ENCODE measurements at regions not wholly inside any gene's neighbourhood (a gene's known extent, or its start where the extent isn't known, plus 50 kb on each side); places are given as distances from the start of the nearest gene placed in this dataset. TPM values are rescaled to one million over a fixed set of nuclear protein-coding genes. Genes with fewer than 3 reads are reported as not detected.

DNA sequence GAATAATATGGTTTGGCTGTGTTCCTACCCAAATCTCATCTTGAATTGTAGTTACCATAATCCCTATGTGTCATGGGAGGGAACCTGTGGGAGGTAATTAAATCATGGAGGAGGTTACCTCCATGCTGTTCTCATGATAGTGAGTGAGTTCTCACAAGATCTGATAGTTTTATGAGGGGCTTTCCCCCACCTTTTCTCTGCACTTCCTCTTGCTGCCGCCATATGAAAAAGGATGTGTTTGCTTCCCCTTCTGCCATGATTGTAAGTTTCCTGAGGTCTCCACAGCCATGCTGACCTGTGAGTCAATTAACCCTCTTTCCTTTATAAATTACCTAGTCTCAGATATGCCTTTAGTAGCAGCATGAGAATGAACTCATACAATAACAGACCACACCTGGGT lies 63.7 kb upstream of the PRR16 start:
- intact Hi-C loops (cut with DNase I; ENCODE audit: low total_unique reads): no loop called here
- H3K36me3 ChIP-seq: no peaks in the 10 kb centered on the region
- TF ChIP-seq, protein P1, sequence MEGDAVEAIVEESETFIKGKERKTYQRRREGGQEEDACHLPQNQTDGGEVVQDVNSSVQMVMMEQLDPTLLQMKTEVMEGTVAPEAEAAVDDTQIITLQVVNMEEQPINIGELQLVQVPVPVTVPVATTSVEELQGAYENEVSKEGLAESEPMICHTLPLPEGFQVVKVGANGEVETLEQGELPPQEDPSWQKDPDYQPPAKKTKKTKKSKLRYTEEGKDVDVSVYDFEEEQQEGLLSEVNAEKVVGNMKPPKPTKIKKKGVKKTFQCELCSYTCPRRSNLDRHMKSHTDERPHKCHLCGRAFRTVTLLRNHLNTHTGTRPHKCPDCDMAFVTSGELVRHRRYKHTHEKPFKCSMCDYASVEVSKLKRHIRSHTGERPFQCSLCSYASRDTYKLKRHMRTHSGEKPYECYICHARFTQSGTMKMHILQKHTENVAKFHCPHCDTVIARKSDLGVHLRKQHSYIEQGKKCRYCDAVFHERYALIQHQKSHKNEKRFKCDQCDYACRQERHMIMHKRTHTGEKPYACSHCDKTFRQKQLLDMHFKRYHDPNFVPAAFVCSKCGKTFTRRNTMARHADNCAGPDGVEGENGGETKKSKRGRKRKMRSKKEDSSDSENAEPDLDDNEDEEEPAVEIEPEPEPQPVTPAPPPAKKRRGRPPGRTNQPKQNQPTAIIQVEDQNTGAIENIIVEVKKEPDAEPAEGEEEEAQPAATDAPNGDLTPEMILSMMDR (IDR thresholded peaks at IDR 0.05): no peak
- TF ChIP-seq POLR2A (IDR thresholded peaks at IDR 0.05): no peak
- no peaks in the 10 kb centered on the region for H3K27me3 ChIP-seq
- DNase-seq: no peak
- no peak overlapping the region for H3K27ac ChIP-seq
- H3K9me3 ChIP-seq: no peaks in the 10 kb centered on the region
- no peak overlapping the region for H3K4me3 ChIP-seq
- H3K4me1 ChIP-seq: no peaks in the 10 kb centered on the region

DNA sequence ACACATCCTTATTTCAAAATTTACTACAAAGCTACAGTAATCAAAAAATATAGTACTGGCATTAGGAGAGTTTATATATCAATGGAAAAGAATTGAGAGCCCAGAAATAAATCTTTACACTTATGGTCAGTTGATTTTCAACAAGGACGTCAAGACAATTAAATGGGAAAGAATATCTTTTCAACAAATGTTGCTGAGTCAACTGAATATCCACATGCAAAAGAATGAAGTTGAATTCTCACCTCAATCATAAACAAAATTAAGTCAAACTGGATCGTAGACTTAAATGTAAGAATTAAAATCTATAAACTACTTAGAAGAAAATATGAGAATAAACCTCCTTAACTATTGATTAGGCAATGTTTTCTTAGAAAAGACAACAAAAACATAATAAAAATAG lies 61.5 kb upstream of the PRR16 start:
- DNase-seq: no peak
- Histone ChIP-seq H3K27ac (no peak overlapping the region), H3K27me3 (no peaks in the 10 kb centered on the region), H3K36me3 (no peaks in the 10 kb centered on the region), H3K4me1 (no peaks in the 10 kb centered on the region), H3K9me3 (no peaks in the 10 kb centered on the region), H3K4me3 (no peak overlapping the region)
- no peak for TF ChIP-seq POLR2A (IDR thresholded peaks at IDR 0.05)
- intact Hi-C loops (cut with DNase I; ENCODE audit: low total_unique reads): no loop called here

DNA sequence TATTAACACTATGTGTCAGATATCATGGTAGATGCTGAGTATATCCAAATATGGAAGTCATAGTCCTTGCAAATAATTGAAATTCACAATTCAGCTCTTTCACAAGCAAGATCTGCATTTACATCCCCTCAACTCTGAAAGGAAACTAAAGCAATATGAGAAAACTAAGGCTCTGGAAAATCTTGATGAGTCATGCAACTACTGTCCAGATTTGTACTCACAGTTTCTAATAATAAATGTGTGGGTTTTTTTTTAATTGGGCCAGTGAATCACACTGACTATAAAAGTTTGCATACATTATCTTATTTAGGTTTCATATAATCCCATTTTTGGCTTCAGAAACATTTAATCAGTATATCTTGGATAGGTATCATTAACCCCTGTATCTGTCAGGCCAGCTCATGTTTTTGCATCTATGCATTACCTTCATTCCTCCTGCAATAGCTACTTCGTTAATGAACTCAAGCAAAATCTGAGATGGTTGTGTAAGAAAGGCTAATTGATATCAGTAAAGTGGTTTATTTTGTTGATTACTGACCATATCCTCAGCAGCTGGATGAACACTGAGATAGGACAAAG lies 58.7 kb upstream of the PRR16 start:
- DNase-seq: no peak
- H3K4me3 ChIP-seq: no peak overlapping the region
- H3K4me1 ChIP-seq: no peaks in the 10 kb centered on the region
- H3K27me3 ChIP-seq: no peaks in the 10 kb centered on the region
- H3K36me3 ChIP-seq: no peaks in the 10 kb centered on the region
- no peaks in the 10 kb centered on the region for H3K9me3 ChIP-seq
- no peak for TF ChIP-seq POLR2A (IDR thresholded peaks at IDR 0.05)
- TF ChIP-seq, protein P1 (IDR thresholded peaks at IDR 0.05): no peak
- intact Hi-C loops (cut with DNase I; ENCODE audit: low total_unique reads): no loop called here
- H3K27ac ChIP-seq: no peak overlapping the region

DNA sequence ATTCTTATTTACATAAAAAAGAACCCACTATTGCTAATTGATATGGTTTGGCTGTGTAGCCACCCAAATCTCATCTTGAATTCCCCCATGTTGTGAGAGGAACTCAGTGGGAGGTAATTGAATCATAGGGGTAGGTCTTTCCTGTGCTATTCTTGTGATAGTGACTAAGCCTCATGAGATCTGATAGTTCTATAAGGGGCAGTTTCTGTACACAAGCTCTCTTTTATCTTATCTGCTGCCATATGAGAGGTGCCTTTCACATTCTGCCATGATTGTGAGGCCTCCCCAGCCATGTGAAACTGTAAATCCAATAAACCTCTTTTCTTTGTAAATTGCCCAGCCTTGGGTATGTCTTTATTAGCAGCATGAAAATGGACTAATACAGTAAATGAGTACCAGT lies 58.2 kb upstream of the PRR16 start:
- Histone ChIP-seq H3K36me3 (no peaks in the 10 kb centered on the region), H3K4me1 (no peaks in the 10 kb centered on the region), H3K27me3 (no peaks in the 10 kb centered on the region), H3K9me3 (no peaks in the 10 kb centered on the region), H3K27ac (no peak overlapping the region), H3K4me3 (no peak overlapping the region)
- no peak for DNase-seq
- intact Hi-C loops (cut with DNase I; ENCODE audit: low total_unique reads): no loop called here
- TF ChIP-seq, protein P1 (IDR thresholded peaks at IDR 0.05): no peak
- no peak for TF ChIP-seq POLR2A (IDR thresholded peaks at IDR 0.05)

- intact Hi-C loops (cut with DNase I; ENCODE audit: low total_unique reads): no loop called here
- TF ChIP-seq, protein P1 (IDR thresholded peaks at IDR 0.05): no peak
- no peak for TF ChIP-seq POLR2A (IDR thresholded peaks at IDR 0.05)
These were observed 50.4 kb upstream of the PRR16 start for GRCh38 chr5:120413686-120414085.

More at GRCh38 chr5:120413686-120414085, 50.4 kb upstream of the PRR16 start:
- no peaks in the 10 kb centered on the region for H3K4me1 ChIP-seq
- H3K27me3 ChIP-seq: no peaks in the 10 kb centered on the region
- no peak overlapping the region for H3K4me3 ChIP-seq
- no peaks in the 10 kb centered on the region for H3K9me3 ChIP-seq
- H3K36me3 ChIP-seq: no peaks in the 10 kb centered on the region
- H3K27ac ChIP-seq: no peak overlapping the region
- DNase-seq: no peak

Small RNA genes in the stretch of these regions (small RNA-seq; reads per million reads assigned to genes)
- not detected for gene RNU6-718P

All from uterus (tissue), 3 donors.